Glomerular visceral epithelial cell (primary cell): ENCODE measurements at regions not wholly inside any gene's neighbourhood (a gene's known extent, or its start where the extent isn't known, plus 50 kb on each side); places are given as distances from the start of the nearest gene placed in this dataset.

ENCODE experiments used
- DNase-seq: peaks from one replicate; pipeline ENCODE4 v3.0.0-alpha.2; 2016; ENCODE audit errors: extremely low spot score

DNA sequence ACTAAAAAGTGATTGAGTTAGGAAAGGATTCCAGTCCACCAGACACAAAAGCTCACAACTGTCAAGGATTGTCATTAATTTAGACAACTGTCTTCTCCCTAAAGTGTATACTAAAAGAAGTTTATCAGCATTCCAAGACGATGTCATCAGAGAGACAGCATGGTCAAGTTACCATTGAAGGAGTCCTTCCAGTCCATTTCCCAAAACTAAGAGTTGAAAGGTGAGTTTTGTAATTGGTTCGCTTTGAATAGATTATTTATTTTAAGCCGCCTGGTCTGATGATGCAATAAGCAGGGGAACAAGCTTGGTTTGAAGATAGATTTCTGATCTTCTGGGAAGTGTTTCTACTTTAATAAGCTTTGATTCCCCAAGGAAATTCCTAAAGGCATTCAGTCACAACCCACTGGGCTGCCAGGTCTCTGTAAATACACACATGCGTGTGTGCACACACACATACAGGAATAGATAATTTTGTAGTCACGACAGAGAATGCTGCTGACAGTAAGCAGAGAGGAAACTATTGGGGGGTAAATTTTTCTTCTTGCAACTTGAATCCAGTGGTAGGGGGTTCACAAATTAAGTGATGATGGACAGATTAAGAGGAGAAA is 234.8 kb downstream of the PIK3R1 start:
- DNase-seq: no peak

DNA sequence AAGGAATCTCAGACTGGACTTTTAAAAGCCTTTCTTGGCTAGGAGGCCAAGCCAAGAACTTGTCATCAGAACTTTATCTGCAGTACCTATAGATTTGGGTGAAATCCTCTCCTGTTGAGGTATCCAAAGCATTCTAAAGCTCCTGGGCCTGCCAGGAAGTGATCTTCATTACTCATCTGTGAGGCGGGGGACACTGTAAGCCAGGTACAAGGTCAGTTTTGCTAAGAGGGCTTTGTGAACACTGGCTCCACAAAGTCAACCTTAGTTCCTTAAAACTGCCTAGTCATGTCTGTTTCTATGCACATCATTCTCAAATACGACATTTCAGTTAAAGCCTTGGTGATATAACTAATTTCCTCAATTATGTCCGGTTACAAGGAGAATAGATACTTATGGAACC is 236.7 kb downstream of the PIK3R1 start:
- DNase-seq: no peak

DNA sequence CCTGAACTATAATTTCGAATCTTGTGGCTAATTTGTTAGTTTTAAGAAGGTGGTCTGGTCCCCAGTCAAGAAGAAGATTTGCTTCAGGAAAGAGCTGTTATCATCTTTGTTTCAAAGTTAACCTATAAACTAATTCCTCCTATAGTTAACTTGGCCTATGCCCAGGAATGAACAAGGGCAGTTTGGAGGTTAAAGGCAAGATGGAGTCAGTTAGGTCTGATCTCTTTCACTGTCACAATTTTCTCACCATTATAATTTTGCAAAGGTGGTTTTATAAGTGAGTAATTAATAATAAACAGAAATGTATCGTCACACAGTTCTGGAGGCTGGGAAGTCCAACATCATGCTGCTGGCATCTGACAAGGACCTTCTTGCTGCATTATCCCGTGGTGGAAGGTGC is 238.6 kb downstream of the PIK3R1 start:
- no peak for DNase-seq

DNA sequence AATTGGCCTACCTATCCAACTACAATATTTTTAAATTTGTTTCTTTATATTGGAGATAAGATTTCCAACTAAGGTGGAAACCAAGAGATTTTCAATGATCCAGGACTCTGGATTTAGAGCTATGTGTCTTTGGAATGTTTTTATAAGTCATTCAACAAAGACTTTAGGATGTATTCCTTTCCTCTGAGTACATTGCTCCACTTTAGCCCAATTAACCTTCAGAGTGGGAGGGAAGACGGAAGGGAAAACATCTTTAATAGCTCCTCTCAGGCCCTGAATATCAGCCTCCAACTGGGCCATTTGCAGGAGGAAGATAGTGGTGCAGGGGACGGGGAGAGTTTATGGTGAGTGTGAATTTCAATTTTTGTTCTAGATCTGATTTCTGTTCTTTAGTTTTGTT is 239.2 kb downstream of the PIK3R1 start:
- DNase-seq: no peak

DNA sequence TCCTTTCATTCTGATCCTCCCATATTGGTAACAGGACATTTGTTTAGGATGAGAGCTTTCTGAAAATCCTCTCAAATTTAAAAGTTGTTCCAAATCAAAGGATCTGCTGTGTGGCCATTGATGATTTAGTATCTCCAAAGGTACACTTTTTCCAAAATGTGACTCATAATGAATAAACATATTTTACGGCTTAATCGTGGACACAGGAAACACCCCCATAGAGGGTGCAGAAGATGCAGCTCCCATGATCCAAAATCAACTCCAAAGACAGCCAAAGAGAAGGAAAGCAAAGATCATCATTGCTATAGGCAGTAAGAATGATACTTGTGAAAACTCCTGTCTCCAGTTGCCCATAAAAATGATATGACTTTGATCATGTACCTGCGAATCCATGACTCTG is 239.7 kb downstream of the PIK3R1 start:
- no peak for DNase-seq

DNA sequence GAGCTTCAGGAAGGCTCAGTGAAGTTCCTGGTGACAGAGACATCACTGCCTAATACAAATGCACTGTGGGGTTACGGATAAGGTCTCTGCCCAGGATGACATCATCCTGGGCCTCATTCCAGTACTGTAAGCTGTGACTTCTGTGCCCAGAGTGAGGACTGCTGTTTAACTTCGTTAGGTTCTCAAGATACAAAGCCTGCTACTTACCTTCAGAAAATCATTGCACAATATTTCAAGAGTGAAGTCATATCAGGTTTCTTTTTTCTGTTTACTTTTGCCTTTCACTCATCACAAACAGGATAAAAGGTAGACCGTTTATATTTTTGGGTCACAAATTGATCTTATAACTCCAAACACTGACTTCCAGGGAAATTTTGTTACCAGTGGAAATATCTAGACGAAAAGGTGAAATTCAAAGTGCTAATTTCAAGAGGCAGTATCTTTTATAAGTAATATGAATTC is 241.2 kb downstream of the PIK3R1 start:
- peak; percentile 95 for DNase-seq

DNA sequence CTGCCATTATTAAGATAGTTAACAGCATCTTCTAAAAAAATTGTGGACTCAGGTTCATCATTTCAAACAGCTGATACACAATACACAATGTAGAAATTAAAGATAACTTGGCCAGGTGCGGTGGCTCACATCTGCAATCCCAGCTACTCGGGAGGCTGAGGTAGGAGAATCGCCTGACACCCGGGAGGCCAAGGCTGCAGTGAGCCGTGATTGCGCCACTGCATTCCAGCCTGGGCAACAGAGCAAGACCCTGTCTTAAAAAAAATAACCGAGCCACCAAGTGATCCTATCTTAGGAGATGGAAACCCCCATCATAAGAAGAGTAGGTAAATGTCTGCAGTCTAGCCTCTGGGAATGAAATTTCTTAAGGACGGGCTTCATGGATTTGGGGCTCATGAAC is 241.7 kb downstream of the PIK3R1 start:
- no peak for DNase-seq

DNA sequence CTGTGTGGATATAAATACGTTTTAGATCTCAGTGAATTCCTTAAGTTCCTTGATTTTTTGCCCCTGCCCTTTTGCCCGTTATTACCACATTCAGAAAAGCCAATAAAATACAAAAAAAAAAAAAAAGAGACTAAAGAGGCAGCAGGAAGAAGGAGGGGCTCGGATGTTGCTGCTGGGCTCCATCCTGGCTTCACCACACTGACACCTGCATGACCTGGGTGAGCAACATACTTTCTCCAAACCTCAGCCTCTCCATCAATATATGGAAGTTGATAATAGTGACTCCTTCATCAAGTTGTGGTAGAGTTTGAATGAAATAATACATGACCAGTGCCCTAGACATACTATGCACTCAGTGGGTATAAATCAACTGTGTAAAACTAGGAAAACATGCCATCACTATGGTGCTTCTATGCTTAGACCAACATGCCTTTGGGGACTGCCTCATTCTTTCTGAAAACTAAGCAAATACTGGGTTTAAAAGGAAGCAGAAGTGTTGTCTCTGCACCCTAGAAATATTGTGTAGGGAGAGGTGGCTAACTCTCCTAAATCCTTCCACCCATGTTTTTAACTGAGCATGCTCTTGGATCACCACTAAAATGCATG is 243.0 kb downstream of the PIK3R1 start:
- DNase-seq: peak; percentile 9

DNA sequence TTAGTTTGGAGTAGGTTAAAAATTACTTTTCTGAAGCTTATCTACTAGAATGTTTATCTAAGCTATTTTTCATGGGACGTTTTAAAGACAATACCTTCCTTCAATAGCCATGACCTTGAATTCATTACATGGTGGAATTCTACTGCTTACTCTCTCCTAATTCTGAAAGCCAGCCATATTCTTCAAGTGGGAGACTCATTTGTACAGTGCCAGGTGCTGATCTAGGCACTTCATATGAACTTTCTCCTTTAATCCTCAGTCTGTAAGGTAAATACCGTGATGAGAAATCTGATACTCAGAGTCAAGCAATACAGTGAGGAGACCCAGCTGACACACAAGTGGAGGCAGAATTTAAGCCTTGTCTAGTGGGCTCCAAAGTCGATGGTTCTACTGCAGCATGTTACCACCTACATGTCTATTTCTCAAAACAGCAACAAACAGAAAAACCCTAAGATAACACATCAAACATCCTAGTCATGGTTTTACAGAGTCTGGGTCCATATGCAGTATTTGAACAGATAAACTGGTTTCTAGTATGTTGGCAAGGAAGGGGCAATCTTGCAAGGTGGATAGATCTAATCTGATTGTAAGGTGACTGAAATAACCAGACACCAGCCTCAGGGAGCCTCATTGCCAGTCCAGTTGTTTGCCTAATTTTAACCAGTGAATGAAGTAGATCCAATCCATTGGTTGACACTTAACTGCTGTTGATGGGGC is 243.7 kb downstream of the PIK3R1 start:
- no peak for DNase-seq

DNA sequence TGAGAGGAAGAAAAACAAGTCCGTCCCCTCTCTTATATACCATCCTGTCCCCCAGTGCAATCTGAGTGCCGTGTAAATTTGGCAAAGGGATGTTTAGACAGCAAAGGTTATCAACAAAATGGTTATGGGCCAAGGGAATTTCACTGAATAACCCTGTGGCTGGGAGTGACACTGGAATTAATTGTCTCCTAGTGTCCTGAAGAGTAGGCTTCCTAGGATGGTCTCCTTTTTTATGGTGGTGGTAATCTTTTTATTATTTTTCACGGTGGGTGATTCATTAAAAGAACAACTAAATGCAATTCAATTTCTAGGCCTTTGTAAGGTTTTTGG is 244.2 kb downstream of the PIK3R1 start:
- no peak for DNase-seq

DNA sequence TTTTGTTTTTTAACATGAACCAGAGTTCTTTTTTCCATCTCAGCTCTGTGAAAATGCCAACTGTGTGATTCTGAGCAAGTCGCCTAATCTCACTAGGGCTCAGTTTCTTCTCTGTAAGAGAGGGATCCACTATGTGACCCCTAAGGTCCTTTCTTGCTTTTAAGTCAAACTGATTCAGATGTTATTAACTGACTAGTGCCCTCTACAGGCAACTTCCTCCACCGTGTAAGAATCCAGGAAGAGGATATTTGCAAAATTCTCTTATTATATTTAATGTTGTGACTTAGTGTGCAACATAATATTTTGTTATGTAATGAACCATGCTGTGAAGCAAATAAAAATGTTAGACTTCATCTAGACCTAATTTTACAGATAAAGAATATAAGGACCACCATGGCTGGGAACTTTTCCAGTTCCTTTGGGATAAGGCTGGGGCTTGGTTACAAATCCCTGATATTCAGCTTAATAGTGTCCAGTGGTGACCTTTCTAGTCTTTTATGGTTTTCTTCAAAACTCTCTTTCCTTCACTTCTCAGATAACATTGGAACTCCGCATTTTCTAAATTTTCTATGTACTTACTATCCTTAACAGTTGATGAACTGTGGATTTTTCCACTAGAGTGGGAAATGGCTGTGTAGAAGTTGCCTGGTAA is 244.7 kb downstream of the PIK3R1 start:
- DNase-seq: peak; percentile 59

DNA sequence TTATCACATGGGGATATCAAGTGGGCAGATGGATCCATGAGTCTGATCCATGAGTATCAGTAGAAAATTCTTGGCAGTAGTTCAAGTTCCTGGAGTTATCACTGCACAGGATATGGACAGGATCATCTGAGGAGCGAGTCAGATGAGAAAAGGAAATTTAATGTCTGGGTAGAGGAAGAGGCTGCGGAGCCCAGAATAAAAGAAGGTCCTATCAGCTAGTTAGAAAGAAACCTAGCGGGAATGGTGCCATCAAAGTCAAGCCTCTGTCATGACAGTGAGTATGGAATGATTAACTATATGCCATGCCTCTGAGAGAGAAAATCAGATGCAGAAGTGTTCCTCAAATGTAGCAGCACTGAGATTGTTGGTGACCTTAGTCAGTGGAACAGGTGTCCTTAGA is 248.1 kb downstream of the PIK3R1 start:
- peak; percentile 8 for DNase-seq

DNA sequence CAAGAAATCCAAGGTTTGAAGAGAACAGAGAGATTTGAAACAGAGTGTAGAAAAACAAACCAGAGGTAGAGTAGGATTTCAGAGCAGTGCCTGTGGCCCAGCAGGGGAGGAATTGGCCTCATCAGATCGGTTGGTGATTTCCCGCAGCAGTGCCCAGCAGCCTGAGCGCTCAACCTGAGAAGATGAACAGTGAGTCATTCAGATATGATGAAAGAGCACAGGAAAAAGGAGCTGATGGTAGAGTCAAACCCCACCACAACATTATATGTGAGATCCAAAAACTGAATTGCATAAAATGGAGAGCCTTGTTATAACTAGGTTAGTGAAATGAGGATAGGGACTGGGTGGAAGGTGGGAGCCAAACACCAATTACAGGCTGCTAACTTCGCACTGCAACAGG is 248.9 kb downstream of the PIK3R1 start:
- DNase-seq: peak; percentile 83

DNA sequence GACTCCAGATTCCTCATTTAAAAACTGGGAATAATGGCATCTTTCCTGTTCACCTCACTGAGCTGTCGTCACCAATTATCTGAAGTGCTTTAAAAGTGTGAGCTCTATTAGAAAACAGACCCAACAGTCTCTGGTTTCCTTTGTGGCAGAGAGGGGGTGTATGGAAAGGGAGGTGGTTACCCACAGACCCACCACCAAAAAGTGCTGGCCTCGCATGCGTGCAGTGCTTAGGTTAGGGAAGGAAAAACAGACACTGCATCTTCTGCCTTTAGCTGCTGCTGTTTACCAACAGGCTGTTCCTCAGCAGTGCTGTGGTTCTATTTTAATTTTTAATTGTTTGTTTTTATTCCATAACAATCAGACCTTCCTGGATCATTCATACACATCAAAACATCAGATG is 249.6 kb downstream of the PIK3R1 start:
- DNase-seq: no peak

DNA sequence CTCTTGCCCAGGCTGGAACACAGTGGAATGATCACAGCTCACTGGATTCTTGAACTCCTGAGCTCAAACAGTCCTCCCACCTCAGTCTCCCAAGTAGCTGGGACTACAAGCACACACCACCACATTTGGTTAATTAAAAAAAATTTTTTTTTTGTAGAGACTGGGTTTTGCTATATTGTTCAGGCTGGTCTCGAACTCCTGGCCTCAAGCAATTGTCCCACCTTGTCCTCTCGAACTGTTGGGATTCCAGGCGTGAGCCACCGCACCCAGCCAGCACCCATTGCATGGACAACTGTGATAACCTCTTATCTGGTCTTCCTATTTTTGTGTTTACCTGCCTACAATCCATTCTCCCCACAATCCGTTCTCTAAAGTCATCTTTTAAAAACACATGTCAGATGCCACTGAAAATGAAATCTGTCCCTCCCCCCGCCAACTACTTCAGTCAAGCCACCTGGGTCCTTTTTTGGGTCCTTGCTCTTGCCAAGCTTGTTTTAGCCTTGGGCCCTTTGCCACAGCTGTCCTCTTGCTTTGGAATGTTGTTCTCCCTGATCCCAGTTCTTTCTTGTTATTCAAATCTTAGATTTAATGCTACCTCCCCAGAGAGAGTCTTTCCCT is 250.5 kb downstream of the PIK3R1 start:
- no peak for DNase-seq

DNA sequence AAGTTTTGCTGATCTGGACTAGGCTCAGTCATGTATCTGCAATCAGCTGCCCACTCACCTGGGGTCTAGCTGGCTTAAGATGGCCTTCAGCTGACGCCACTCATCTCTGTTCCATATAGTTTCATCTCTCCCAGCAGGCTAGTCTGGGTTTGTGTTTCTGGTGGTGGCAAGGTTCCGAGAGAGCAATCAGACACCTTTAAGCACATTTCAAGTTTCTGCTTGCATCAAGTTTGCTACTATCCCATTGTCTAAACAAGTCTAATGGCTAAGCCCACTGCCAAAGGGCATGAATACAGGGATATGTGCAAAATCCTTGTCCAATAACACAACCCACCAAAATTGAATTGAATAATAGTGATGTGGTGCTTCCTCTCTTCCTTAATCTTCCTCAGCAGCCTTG is 251.7 kb downstream of the PIK3R1 start:
- DNase-seq: no peak

DNA sequence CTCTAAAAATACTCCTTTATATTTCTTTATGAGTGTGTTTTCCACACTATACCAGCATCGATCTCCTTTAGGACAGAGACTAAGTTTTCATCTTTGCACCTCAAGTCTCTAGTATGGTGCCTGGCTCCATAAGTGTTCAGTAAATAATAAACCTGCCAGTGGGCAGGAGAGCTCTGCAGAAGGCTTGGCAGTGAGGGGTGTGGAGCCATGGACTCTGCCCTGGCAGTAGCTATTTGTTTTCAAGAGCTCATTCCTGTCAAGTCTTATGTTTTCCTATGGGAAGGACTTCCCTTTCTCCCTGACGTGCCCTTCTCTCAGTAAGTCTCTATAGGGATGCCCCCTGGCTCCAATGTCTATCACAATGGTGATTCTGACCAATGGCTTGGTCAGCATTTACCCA is 252.2 kb downstream of the PIK3R1 start:
- no peak for DNase-seq

DNA sequence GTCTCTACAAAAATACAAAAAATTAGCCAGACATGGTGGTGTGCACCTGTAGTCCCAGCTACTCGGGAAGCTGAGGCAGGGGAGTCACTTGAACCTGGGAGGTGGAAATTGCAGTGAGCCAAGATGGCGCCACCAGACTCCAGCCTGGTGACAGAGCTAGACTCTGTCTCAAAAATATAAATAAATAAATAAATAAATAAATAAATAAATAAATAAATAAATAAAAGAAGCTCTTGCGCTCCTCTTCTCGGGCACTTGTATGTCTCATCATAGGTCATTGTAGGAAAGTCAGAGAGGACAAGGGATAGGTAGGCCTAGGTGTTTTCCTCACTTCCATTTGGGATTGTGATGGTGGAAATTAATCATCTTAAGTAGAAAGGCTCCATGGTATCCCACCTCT is 252.8 kb downstream of the PIK3R1 start:
- DNase-seq: no peak

DNA sequence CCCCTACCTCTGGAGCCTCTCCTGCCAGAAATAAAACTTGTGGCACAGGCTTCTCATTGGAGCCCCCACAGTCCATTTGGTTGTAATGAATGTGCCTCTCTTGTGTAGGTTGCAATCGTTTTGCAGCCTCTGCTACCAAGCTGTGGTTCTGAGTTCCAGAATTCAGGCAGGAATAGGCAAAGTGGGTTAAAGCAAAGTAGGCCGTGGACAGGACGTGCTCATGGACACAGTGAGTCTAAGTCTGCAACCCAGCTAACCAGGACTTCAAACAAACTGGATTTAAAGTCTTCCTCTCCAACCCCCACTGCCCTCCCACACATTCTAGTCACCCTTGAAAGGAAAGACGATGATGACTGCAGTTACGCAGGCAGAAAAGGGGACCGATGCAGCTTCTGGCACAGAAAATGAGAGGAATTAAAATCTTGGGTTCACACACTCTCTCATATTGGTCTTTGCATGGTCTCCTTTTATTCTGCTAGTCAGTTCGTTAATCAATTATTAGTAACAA is 260.0 kb downstream of the PIK3R1 start:
- no peak for DNase-seq

DNA sequence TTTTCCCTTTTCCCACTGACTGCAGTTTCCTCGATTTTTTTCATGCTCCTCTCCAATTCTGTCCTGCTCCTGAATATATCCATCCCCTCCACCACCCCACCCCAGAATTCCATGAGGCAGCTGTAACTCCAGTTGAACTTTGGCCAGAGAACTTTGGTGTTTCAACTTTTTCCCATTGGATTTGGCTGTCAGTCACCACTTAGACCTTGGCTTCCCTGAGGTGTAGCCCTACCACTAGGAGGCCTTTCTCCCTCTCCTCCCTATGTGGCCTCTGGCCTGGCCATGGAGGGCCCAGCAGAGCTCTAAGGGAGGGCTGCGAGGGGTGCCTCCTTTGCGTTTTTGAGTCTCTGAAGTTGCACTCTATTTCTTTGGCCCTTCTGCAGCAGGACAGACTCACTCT is 261.3 kb downstream of the PIK3R1 start:
- DNase-seq: no peak

DNA sequence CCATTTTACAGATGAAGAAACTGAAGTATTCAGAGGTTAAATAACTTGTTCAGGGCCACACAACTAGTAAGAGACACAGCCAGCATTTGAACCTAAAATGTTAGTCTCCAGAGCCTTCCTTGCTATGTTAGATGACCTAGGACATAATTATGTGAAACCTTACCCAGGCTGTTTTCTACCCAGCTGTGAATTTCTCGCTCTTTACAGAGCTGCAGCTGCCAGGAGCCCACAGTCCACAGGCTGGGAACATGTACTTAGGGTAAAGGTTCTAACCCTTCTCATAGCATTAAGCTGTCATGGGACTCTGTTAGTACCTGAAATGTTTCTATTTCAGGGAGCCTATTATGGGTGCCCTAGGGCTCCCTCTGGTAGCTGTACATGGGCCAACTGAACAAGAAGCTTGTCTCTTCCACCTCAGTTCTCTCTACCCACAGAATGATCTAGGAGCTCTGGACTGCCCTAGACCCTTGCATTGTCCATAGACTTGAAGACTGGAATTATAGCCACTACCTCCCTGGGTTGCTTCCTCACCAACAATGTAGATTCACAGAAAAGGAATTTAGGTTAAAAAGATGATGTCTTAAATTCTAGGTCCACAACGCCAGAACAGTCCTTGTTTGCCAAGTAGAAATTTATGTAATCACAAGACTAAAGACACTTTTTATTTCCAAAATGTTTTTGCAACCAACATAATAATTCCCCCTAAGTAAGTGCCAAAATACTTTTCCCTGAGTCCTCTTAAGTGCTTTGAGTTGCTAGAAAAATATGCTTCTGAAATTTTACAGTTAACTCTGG is 262.9 kb downstream of the PIK3R1 start:
- DNase-seq: no peak

DNA sequence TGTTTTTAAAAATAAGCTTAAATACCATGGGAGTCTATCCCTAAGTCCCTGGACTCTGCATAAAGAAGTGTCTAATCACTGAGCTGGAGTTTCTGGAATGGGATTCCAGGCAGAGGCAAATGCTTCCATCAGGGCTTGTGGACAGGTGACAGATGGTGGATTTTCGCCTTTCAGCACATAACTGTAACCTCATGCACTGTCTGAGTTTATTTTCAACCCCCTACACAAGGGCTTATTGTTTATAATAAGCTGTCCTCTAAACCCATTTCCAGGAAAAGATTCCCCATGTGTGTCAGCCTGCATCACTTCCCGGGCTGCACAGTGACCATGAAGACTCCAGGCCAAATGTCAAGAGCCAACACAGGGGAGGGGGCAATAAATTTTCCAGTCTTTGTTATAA is 264.0 kb downstream of the PIK3R1 start:
- DNase-seq: no peak
